BE2C (cell line): ENCODE measurements at regions not wholly inside any gene's neighbourhood (a gene's known extent, or its start where the extent isn't known, plus 50 kb on each side); places are given as distances from the start of the nearest gene placed in this dataset.

Experiments used
- DNase-seq: peaks from one replicate; pipeline ENCODE4 v3.0.0-alpha.2; 2020
- H3K27me3 ChIP-seq: fragments of 250-450 bp; sonication (Bioruptor Pico); 2 replicates; pipeline ENCODE4 v1.5.1; 2020; ENCODE audit warnings: mild to moderate bottlenecking
- H3K36me3 ChIP-seq: fragments of 250-450 bp; sonication (Bioruptor Pico); 2 replicates; pipeline ENCODE4 v1.5.1; 2020; ENCODE audit warnings: mild to moderate bottlenecking
- H3K4me1 ChIP-seq: fragments of 250-450 bp; sonication (Bioruptor Pico); 2 replicates; pipeline ENCODE4 v1.5.1; 2020
- H3K4me3 ChIP-seq: 2 replicates; pipeline ENCODE4 v1.5.1; 2011; ENCODE audit warnings: low read depth, low read length
- H3K9me3 ChIP-seq: fragments of 250-450 bp; sonication (Bioruptor Pico); 2 replicates; pipeline ENCODE4 v1.5.1; 2020
- TF ChIP-seq, protein P1 (sequence below): IDR thresholded peaks from 2 replicates; pipeline ENCODE4 v1.5.1; 2012; ENCODE audit warnings: mild to moderate bottlenecking, low read depth, low read length

DNA sequence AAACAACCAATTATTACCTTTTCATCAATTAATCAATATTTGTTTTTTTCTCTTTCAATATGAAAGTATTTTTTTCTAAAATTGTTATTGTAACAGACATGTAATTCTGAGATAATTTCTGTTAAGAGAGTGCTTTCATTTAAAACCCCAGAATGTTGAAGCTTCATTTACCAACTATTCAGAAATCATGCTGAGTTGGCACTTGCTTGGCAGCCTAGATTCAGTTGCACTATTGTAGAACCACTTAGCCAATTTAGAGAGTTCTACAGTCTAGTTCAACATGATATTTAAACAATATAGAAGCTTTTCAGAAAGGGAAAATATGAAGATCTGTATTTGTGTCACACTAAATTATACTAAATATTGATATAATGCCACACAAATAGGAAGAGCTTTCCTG lies 56.1 kb upstream of the NKAIN2 start:
- Histone ChIP-seq H3K36me3 (no peaks in the 10 kb centered on the region), H3K4me3 (no peak overlapping the region), H3K27me3 (no peaks in the 10 kb centered on the region), H3K9me3 (no peaks in the 10 kb centered on the region), H3K4me1 (no peaks in the 10 kb centered on the region)
- TF ChIP-seq, protein P1, sequence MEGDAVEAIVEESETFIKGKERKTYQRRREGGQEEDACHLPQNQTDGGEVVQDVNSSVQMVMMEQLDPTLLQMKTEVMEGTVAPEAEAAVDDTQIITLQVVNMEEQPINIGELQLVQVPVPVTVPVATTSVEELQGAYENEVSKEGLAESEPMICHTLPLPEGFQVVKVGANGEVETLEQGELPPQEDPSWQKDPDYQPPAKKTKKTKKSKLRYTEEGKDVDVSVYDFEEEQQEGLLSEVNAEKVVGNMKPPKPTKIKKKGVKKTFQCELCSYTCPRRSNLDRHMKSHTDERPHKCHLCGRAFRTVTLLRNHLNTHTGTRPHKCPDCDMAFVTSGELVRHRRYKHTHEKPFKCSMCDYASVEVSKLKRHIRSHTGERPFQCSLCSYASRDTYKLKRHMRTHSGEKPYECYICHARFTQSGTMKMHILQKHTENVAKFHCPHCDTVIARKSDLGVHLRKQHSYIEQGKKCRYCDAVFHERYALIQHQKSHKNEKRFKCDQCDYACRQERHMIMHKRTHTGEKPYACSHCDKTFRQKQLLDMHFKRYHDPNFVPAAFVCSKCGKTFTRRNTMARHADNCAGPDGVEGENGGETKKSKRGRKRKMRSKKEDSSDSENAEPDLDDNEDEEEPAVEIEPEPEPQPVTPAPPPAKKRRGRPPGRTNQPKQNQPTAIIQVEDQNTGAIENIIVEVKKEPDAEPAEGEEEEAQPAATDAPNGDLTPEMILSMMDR = no peak
- DNase-seq = no peak

DNA sequence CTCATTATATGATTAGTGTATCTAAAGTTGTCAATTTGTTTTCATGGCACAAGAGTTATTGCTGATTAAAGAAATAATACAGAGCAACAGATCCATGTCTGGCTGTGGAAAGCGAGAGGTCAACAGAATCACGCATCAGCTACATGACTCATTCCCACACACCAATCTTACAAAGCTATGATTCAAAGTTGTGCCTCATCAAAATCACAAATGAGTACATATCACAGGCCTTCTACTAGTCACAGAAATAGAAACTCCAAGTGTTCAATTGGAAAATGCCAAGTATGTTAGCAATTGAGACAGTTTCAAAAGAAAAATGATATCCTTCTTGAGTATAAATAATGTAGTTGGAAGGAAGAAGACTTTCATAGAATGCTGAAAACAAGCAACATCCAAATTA lies 57.8 kb upstream of the NKAIN2 start:
- TF ChIP-seq, protein P1 = no peak
- DNase-seq = no peak
- Histone ChIP-seq H3K27me3 (no peaks in the 10 kb centered on the region), H3K36me3 (no peaks in the 10 kb centered on the region), H3K4me1 (no peaks in the 10 kb centered on the region), H3K4me3 (no peak overlapping the region), H3K9me3 (no peaks in the 10 kb centered on the region)

DNA sequence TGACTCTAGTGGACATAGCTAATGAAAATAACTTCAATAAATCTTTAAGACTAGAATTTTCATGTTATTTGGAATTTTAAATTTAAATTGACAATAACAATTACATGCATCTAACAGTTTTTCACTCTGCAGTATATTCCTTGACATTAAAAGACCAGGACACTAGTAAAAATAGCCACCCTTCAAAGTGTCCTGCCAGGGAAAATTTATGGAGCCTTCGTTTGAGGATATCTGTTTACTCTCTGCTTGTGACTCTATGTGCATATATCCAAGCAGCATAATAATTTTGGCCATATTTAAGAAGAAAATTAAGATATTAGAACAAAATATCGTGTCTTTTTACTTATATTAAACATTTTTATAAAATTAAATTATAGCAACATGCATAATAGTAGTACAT lies 58.8 kb upstream of the NKAIN2 start:
- DNase-seq = no peak
- TF ChIP-seq, protein P1 = no peak
- Histone ChIP-seq H3K27me3 (no peaks in the 10 kb centered on the region), H3K4me3 (no peak overlapping the region), H3K4me1 (no peaks in the 10 kb centered on the region), H3K36me3 (no peaks in the 10 kb centered on the region), H3K9me3 (no peaks in the 10 kb centered on the region)

DNA sequence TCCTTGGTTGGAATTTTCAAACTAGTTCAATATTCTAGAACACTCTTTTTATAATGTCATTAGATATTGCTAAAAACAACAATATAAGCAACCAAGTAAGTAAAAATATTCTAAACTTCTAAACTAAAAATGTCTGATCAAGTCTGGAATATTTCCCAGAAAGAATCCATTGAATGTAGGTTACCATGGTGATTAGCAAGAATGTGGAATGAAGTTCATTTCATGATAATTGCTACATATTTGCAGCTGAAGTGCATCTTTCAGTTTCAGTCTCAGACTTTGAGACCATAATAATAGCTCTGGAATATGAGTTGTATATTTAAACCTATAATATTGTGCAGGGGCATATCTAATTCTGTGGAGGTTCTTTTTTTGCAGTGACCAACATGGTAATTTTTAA lies 61.0 kb upstream of the NKAIN2 start:
- no peaks in the 10 kb centered on the region for H3K27me3 ChIP-seq
- H3K4me3 ChIP-seq = no peak overlapping the region
- no peaks in the 10 kb centered on the region for H3K9me3 ChIP-seq
- H3K4me1 ChIP-seq = no peaks in the 10 kb centered on the region
- TF ChIP-seq, protein P1 = no peak
- H3K36me3 ChIP-seq = no peaks in the 10 kb centered on the region
- DNase-seq = no peak

DNA sequence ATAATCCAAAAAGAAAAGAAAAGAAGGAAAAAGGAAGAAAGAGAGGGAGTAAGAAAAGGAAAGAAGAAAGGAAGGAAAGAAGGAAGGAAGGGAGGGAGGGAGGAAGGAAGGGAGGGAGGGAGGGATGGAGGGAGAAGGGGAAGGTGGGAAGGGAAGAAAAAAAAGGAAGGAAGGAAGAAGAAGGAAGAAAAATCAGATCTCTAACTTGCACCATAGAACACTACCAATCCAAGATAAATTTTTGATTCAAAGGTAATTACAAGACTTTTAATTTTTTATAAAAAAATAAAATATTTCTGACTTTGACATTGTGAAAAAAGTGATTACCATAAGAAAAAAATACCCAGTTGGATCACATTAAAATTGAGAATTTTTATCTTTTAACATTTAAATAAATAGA lies 70.5 kb upstream of the NKAIN2 start:
- H3K9me3 ChIP-seq = no peaks in the 10 kb centered on the region
- no peaks in the 10 kb centered on the region for H3K36me3 ChIP-seq
- TF ChIP-seq, protein P1 = no peak
- no peaks in the 10 kb centered on the region for H3K4me1 ChIP-seq
- no peak for DNase-seq
- no peak overlapping the region for H3K4me3 ChIP-seq
- H3K27me3 ChIP-seq = no peaks in the 10 kb centered on the region

DNA sequence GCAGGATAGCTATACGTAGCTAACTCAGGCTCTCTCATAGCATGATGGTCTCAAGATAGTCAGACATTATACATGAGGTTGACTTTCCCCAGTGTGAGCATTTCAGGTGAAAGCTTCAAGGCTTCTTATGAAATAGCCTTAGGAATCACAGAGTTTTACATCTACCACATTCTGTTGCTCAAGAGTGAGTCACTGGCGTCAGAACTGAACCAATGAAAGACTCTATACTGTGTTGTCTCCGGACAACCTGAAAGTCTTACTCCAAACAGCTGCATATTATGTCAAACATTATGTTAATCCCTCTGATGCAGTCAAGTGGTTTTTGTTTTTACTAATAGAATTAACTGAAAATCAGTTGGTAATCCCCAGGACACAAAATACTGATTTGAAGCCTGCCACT lies 79.8 kb upstream of the TRDN start:
- Histone ChIP-seq H3K4me3 (no peak overlapping the region), H3K36me3 (no peaks in the 10 kb centered on the region), H3K4me1 (no peaks in the 10 kb centered on the region), H3K9me3 (no peaks in the 10 kb centered on the region), H3K27me3 (no peaks in the 10 kb centered on the region)
- no peak for DNase-seq
- TF ChIP-seq, protein P1 = no peak
